ENCODE measurements at regions not wholly inside any gene's neighbourhood (a gene's known extent, or its start where the extent isn't known, plus 50 kb on each side); places are given as distances from the start of the nearest gene placed in this dataset.

DNA sequence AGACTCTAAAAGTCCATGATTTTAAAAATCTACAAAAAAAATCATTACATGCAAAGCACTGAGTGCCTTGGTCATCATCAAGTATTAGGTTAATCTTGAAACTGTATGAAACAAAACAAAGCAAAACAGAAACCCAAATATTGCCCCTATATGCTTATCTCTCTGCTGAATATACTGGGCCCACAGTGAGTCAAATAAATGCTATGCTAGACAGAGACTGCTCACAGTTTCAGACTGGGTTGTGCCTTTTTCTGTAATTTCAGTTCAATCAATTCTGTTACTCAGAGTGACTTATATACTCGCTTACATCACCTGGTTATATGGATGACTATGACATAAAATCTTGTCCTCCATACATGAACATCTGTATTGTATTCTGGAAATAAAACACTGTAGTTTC lies 257.1 kb upstream of the ACTRT1 start:
- ATAC-seq (no peak), DNase-seq (no peak)
- TF ChIP-seq, protein P1, sequence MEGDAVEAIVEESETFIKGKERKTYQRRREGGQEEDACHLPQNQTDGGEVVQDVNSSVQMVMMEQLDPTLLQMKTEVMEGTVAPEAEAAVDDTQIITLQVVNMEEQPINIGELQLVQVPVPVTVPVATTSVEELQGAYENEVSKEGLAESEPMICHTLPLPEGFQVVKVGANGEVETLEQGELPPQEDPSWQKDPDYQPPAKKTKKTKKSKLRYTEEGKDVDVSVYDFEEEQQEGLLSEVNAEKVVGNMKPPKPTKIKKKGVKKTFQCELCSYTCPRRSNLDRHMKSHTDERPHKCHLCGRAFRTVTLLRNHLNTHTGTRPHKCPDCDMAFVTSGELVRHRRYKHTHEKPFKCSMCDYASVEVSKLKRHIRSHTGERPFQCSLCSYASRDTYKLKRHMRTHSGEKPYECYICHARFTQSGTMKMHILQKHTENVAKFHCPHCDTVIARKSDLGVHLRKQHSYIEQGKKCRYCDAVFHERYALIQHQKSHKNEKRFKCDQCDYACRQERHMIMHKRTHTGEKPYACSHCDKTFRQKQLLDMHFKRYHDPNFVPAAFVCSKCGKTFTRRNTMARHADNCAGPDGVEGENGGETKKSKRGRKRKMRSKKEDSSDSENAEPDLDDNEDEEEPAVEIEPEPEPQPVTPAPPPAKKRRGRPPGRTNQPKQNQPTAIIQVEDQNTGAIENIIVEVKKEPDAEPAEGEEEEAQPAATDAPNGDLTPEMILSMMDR (IDR thresholded peaks at IDR 0.05) = no peak
- H3K9me3 ChIP-seq = no peaks in the 10 kb centered on the region
- intact Hi-C loops (cut with DNase I) = no loop called here
- H3K4me3 ChIP-seq = no peak overlapping the region
- H3K4me1 ChIP-seq = no peaks in the 10 kb centered on the region
- no peaks in the 10 kb centered on the region for H3K27me3 ChIP-seq
- no peak overlapping the region for H3K27ac ChIP-seq
- H3K36me3 ChIP-seq = no peaks in the 10 kb centered on the region

DNA sequence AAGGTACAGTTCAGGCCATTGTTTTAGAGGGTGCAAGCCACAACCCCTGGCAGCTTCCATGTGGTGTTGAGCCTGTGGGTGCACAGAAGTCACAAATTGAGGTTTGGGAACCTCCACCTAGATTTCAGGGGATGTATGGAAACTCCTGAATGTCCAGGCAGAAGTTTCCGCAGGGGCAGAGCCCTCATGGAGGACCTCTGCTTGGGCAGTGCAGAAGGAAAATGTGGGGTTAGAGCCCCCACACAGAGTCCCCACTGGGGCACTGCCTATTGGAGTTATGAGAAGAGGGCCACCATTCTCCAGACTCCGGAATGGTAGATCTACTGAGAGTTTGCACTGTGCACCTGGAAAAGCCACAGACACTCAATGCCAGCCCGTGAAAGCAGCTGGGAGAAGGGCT lies 242.0 kb upstream of the ACTRT1 start:
- Histone ChIP-seq H3K9me3 (peaks cover 0 to 2% of the 10 kb centered on the region in 2 donors), H3K27me3 (no peaks in the 10 kb centered on the region), H3K27ac (no peak overlapping the region), H3K36me3 (no peaks in the 10 kb centered on the region), H3K4me1 (no peaks in the 10 kb centered on the region), H3K4me3 (no peak overlapping the region)
- TF ChIP-seq, protein P1 (IDR thresholded peaks at IDR 0.05) = no peak
- ATAC-seq (no peak), DNase-seq (no peak)
- intact Hi-C loops (cut with DNase I) = no loop called here

DNA sequence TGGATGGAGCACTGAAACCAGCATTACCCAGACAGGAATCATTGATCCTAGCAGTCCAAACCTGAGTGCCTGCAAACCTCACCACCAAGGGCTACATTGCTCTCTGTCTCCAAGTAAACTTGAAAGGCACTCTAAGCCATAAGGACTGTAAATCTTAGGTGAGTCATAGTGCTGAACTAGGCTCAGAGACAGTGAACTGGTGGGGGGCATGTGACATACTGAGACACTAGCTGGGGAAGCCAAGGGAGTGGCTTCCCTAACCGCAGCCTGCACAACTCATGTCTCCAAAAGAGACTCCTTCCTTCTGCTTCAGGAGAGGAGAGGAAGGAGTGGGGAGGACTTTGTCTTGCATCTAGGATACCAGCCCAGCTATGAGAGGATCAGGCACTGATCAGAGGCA lies 235.5 kb upstream of the ACTRT1 start:
- Histone ChIP-seq H3K27ac (no peak overlapping the region), H3K27me3 (no peaks in the 10 kb centered on the region), H3K4me3 (no peak overlapping the region), H3K9me3 (peaks cover 0 to 4% of the 10 kb centered on the region in 2 donors), H3K4me1 (no peaks in the 10 kb centered on the region), H3K36me3 (no peaks in the 10 kb centered on the region)
- intact Hi-C loops (cut with DNase I) = no loop called here
- ATAC-seq = no peak
- no peak for DNase-seq
- TF ChIP-seq, protein P1 (IDR thresholded peaks at IDR 0.05) = no peak

DNA sequence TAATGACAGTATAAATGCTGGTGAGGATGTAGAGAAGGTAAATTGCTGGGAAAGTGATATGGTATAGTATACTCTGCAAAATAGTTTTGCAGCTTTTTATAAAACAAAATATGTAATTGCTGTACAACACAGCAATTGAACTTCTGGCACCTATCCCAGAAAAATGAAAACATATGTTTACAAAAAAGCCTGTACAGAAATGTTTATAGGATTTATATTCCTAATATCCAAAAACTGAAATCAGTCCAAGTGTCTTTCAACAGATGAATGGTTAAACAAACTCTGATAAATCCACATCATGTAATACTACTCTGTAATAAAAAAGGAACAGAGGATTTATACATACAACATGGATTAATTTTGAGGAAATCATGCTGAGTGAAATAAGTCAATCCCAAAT lies 198.4 kb upstream of the ACTRT1 start:
- H3K9me3 ChIP-seq = peaks cover 0 to 3% of the 10 kb centered on the region in 2 donors
- DNase-seq (no peak), ATAC-seq (no peak)
- H3K4me3 ChIP-seq = no peak overlapping the region
- intact Hi-C loops (cut with DNase I) = no loop called here
- TF ChIP-seq, protein P1 (IDR thresholded peaks at IDR 0.05) = no peak
- H3K4me1 ChIP-seq = no peaks in the 10 kb centered on the region
- H3K36me3 ChIP-seq = no peaks in the 10 kb centered on the region
- H3K27ac ChIP-seq = no peak overlapping the region
- H3K27me3 ChIP-seq = no peaks in the 10 kb centered on the region

DNA sequence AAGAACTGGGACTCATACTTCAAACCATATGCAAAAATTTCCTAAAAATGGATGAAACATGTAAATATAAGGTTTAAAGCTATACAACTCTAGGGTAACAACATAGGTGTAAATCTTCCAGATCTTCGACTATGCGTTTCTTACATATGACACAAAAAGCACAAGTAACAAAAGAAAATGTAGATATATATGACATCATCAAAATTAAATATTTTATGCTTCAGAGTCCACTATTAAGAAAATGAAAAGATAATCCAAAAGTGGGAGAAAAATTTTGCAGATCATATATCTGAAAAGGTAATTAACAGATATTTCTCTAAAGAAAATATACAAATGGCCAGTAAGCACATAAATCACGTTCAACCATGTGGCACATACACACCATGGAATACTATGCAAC lies 164.2 kb upstream of the ACTRT1 start:
- ATAC-seq (no peak), DNase-seq (no peak)
- TF ChIP-seq, protein P1 (IDR thresholded peaks at IDR 0.05) = no peak
- H3K9me3 ChIP-seq = no peaks in the 10 kb centered on the region
- no peaks in the 10 kb centered on the region for H3K36me3 ChIP-seq
- intact Hi-C loops (cut with DNase I) = no loop called here
- no peaks in the 10 kb centered on the region for H3K4me1 ChIP-seq
- no peak overlapping the region for H3K4me3 ChIP-seq
- no peak overlapping the region for H3K27ac ChIP-seq
- H3K27me3 ChIP-seq = no peaks in the 10 kb centered on the region

Measured in left lung (tissue), 4 donors.